ENCODE measurements at regions not wholly inside any gene's neighbourhood (a gene's known extent, or its start where the extent isn't known, plus 50 kb on each side); places are given as distances from the start of the nearest gene placed in this dataset.

DNA sequence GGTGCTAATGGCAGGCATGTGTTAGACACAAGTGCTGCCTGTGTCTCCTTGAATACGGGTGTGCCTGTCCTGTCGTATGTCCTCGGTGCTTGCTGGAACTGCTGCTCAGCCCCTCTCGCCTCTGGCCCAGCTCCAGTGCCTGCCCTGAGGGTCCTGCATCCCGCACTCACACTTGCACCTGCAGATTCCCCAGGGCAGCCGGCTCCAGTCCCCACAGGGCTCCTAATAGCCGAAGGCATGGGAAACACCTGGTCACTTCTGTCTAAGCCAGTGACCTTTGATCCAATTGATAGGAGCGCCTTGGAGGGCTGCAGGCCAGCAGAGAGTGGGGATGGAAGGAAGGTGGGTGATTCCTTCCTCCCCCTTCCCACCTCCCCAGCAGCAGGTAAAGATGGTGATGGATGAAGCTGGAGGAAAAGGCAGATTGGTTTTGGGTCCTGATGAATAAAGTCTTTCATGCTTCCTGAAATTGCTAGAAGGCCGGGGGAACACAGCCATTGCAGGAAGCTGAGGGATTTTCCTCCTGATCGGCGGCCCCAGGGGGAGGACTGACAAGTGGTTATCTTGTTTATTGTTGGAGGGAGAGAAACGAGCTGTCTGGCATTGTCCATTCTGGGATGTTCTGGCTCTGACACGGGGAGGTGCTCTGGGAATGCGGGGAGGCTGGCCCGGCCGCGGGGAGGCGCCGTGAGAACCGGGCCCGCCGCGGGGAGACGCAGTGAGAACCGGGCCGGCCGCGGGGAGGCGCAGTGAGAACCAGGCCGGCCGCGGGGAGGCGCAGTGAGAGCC, 110.9 kb upstream of the B3GAT1 start:
- DNase-seq, result no peak

DNA sequence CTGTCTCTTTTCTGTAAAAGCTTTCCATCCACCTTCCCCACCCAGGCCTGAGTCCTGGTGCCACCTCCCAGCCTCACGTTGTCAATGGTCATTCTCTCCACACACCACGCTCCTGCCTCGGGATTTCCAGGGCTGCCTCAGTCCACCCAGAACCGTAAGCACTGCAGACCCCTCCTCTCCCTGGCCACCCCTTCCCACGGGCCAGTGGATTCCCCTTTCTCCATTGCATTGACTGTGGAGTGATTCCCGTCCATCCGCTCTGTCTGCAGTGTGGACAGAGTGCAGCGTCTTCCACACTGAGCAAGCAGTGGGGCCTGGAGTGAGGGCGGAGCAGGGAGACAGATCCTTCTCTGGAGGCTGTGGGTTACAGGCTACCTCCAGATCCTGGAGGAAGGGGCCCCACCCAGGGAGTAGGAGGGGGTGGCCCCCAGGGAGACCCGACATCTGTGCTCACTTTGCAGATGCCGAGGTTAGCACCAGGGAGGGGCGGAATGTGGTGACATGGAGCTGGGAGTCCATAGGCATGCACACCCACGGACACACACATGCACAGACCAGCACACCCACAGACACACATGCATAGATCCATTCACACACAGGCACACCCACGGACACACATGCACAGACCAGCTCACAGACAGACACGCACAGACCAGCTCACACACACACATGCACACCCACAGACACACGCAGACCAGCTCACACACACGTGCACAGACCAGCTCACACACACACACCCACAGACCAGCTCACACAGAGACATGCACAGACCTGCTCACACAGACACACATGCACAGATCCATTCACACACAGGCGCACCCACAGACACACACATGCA, 109.6 kb upstream of the B3GAT1 start:
- no peak for DNase-seq

DNA sequence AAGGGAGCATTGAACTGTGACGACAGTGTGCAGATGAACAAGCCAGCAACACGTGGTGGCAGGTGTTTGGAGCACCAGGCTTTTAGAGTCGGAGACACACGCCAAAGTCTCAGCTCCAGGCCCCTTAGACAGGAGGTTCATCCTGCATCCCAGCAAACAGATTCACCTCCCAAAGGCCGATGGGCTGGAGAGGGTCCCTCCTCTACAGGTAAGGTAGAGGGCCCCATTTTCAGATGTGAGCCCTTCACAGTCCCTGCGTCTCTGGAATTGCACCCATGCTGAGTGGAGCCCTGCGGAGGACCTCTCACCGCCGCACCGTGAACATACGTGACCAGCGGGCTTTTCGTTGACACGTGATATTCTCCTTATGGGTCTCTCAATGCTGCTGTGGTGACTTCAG, 109.0 kb upstream of the B3GAT1 start:
- no peak for DNase-seq

DNA sequence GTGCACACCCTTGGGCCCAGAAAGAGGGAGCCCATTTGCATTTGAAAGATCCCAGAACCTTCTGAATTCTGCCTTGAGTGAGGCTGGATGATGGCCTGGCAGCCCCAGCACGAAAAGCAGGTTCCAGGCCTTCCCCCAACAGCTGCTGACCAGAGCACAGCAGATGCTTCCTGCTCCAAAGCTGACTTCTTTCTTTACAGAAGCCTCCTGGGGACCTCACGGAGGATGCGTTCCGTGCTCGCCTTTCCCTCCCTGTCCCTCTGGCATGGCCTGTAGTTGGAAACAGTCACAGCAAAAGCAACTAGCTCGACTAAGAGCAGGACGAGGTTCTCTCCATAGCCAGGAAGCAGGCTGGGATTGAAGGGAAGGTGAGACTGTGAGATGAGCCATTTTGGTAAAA, 107.7 kb upstream of the B3GAT1 start:
- no peak for DNase-seq

DNA sequence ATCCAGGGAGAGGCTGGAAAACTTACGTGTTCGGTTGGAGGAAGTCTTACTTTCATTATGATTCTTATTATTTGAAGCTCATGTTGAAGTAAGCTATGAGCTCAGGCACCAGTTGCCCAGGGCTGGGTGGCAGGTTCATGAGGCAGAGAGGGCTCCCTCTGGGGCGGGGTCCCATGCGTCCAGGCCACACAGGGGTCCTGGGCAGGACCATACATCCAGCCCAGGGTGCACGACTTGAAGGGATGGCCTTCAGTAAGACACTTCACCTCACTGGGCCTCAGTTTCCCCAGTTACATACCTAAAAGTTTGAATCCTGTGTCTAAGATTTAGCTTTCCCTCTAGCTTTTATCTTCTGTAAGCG, 107.3 kb upstream of the B3GAT1 start:
- no peak for DNase-seq

DNA sequence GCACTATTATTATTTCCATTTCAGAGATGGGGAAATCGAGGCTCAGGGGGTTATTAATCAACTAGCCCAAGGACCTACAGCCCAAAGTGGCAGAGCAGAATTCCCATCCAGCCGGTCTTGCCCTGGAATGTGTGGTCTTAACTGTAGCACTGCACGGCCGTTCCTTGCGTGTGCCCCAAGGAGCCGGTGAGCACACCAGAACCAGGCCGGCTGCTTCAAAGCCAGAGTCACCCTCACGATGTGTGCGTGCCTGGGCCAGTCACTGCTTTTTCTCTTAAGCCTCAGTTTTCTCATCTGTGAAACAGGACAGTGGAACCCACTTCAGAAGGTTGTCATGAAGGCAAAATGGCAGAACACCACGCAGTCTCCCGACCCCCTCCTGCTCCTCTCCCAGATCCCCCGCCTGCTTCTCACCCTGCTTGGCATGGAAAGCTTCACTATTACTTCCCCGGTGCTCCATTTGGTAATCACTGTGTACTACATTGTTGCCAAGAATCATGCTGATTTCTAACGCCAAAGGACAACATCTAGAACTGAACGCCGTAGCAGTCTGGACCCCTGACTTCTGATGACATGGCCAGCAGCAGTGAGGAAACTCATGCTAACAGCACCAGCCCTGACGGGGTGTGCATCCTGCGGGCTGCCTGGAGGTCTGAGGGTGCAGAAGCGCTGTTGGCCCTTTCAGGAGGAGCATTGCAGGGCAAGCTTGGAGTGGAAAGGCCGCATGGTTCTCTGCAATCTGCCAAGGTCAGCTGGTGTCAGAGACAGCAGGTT, 106.8 kb upstream of the B3GAT1 start:
- DNase-seq, result no peak

DNA sequence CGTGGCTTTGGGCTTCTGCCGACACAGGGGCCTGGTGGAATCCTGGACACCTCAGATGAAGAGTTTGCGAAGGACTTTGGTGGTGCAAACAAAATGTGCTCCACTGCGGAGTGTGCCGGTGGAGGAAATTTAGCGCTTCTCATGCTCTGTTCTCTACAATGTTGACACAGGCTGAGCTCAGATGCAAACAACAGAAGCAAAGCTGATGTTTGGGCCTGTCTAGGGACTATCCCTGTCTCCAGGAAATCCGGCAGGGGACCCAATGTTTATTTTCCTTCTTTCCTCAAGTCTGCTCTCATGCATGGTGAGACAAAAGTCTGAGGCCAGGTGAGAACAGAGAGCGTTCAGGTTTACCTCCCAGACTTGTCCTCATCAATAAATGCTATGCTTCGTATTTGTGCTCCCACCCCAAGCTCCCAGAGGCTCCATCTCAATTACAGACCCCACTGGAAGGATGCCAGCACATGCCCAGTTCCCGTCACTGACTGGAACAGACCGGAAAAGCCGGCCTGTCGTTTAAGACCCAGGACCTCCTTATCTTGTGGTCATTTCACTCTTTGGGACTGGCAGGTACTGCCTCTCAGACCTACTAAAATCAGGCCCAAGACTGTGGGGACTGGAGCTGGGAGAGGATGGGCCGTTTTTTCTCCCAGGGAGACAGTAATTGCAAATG, 105.7 kb upstream of the B3GAT1 start:
- no peak for DNase-seq

DNA sequence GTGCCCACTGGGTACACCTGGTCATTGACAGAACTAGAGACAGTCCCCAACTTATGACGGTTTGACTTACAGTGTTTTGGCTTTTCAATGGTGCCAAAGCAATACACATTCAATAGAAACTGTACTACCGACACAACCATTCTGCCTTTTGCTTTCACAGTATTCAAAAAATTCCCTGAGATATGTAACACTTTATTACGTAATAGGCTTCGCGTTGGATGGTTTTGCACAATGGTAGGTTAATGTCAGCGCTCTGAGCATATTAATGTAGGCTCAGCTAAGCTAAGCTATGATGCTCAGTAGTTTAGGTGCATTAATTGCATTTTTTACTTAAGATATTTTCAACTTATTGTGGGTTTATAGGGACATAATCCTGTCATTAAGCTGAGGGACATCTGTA, 105.1 kb upstream of the B3GAT1 start:
- DNase-seq, result no peak

DNA sequence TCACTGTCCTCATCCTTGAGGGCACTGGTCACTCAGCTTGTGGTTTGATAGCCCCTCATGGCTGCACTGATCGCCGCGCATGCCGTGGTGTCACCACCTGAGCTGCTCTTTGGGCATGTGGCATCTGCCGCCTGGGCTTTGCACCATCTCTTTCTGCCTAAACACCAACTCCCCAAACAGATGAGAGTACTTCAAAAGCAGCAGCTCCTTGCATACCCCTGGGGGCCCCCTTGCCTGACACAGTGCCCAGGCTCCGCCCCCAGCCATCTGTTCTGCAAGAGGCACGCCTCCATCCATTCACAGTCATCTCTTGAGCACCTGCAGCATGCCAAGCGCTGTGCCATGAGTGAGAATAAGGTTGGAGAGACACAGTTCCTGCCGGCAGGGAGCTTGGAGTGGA, 104.5 kb upstream of the B3GAT1 start:
- no peak for DNase-seq

DNA sequence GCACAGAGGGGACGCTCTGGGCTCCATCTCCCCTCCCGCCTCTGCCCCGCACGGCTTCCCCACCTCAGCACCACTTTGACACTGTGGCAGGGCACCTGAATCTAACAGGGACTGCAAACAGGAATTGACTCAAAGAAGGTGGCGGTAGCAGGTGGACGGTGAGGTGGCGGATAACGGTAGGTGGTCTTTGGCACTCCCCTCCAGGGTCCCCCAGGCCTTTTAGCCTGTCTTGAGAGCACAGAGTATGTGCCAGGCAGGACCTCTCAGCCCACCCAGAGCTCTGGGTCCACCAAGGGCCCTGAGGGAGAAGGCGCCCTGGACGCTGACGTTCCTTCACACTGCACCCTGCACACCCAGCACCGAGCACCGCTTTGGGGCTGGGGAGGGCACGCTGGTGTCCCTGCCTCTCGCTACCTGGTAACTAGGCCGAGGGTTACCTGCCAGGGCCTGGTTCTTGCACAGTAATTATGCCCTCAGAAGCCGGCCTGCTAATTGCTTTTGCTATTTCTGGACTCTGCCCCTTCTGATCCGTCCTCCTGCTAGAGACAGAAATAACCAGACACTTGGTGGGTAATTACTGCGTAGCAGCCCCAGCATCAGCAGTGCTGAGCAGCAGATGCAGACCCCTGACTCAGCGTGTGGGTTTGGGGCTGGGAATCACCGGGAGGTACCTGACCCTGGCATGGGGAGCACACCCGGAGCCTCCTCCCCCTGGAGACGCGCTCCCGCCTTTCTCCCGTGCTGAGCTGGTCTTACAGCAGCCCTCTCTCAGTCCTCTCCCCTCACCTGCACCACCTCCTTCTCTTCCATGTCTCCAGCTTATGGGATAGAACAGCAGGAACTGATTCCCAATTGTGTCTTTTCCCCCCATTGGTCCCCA, 103.3 kb upstream of the B3GAT1 start:
- no peak for DNase-seq

DNA sequence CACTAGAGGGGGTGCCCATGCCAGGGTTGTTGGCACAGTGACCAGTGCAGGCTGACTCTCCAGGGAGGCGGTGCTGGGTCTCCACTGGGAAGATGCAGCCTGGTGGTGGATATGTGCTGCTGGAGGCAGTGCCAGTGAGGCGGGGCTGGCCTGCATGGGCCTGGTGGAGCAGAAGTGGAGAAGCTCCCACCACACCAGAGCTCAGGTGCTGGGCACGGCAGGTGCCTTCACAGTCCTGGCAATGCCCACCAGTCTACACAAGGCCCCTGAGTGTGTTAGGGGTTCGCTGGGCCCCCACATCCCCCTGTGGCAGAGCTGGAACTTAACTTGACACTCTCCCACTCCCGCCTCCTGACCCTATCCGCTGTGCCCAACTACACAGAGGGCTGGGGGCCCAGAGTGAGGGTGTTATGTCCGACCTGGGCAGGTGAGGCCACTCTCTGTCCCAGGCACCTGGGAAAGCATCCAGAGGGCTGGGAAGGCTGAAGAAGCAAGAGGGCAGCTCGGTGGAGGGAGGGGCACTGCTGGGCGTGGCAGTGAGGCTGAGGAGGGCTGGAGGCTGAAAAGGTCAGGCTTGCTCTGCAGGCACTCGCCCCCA, 102.4 kb upstream of the B3GAT1 start:
- no peak for DNase-seq

DNA sequence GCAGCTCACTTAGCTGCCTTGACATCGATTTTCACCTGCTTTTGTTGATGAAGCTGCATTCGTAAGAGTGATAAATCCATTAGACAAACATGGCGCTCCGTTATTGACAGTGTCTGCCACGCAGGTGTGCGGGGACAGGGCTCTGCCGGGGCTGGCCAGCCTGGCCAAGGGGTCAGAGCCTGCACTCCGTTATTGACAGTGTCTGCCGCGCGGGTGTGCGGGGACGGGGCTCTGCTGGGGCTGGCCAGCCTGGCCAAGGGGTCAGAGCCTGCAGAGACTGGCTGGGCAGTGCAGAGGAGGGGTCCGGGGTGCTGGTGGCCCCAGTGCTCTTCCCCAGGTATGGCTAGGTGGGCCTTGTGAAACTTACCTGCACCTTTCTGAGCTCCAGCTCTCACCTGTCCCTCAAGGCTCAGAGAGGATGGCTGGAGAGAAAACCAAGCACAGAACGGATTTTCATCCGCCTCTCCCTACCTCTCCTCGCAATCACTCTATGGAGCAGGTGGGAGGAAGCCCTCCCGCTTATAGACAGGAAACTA, 101.6 kb upstream of the B3GAT1 start:
- DNase-seq, result no peak

DNA sequence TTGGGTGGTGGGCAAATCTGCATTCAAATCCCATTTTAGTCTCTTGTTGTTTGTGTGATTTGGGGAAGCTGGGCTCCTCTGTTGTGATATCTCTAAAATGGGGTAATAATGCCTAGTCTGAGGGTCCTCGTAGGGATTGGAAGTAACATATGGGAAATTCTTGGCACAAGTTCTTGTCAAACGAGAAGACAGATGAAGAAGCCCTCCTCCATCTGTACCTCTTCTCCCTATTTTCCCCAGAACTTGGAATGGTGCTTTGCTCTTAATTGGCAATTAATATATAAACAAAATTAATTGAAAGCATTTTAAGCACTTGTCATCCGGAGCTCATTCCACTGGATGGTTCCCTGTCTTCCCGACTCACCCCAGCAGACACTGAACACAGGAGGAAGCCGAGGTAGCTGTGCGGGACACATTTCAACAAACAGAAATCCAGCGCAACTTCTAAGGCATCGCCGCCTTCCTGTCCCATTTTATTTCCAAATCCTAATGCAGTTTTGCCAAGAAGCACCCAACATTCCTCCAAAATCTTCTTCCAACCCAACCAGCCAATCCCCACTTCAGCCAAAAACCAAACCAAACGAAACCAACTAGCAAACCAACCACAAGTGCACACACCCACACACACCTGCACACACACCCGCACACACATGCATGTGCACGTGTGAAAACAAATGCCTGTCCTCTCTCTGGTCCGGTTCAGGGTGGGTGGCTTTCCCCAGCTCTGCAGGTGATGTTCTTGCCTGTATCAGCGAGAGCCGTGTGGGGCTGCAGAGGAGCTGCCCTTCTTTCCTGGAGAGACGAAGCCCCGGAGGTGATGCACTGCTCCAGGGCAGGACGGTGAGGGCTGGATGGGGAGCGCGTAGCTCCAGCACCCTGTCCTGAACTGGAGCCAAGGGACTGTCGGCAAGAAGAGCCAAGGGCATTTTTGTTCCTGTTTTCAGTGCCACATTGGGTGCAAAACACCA, 100.8 kb upstream of the B3GAT1 start:
- no peak for DNase-seq

DNA sequence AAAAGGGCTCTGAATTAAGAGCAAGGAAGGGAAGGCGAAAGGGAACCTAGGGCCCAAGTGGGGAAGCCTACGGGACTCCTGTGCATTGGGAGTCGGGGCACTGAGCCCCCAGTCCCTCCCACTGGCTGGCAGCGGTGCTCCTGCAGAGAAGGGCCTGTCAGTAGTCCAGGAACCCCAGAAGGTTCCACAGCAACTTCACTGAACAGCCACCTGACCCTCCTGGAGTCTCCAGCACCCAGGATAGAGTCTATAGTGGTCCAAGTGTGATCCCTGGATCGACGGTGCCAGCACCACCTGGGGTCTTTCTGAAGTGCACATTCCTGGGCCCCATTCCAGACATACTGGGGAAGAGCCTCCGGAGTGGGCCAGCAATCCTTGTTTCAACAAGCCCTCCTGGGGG, 100.0 kb upstream of the B3GAT1 start:
- DNase-seq, result no peak

DNA sequence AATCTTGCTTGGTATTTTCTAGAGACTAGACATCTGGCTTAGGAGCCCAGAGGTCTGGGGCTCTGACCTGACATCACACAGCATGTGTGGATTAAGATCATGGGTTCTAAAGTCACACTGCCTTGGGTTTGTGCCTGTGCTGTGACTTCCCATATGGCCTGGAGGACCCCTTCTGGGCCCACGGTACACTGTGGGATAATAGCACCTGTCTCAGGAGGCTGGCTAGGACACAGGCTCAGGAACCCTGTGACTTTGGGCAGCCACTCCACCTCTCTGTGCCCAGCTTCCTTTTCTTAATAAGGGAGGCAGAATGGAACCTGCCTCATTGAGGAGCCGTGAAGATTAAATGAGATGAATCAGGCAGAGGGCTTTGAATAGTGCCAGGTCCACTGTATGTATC, 99.2 kb upstream of the B3GAT1 start:
- DNase-seq, result no peak

DNA sequence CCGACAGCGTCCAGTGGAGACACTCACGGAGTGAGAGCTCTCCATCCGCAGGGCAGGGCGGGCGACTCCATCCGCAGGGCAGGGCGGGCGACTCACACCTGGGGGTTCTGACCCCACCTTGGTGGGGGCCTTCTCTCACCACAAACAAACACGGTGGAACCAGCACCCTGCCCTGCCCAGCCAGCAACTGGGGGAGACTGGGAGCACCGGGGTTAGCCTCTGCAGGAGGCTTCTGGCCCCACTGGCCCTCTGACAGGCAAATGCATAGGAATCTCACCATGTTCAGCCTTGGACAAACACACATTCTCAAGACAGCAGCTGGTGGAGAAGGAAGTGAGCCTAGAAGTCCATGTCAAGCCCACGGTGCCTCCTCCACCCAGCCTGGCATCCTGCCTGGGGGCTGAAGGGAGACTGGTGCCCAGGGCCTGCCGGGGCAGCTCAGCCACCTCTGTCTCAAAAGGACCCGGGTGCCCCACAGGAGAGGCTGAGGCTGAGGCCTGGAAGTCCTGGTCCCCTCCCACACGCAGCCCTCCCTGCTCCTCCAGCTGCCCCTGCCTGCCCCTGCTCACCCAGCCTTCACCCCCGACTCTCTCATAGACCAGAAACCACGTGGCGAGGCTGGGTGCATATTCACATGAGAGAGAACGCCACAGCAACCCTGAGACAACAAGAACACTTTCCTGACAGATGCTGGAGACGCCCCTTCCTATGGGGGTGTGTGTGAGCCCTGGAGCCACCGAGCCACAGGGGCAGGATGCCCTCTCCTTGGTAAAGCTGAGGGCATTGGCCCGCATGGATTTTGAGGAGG, 98.4 kb upstream of the B3GAT1 start:
- DNase-seq, result no peak

DNA sequence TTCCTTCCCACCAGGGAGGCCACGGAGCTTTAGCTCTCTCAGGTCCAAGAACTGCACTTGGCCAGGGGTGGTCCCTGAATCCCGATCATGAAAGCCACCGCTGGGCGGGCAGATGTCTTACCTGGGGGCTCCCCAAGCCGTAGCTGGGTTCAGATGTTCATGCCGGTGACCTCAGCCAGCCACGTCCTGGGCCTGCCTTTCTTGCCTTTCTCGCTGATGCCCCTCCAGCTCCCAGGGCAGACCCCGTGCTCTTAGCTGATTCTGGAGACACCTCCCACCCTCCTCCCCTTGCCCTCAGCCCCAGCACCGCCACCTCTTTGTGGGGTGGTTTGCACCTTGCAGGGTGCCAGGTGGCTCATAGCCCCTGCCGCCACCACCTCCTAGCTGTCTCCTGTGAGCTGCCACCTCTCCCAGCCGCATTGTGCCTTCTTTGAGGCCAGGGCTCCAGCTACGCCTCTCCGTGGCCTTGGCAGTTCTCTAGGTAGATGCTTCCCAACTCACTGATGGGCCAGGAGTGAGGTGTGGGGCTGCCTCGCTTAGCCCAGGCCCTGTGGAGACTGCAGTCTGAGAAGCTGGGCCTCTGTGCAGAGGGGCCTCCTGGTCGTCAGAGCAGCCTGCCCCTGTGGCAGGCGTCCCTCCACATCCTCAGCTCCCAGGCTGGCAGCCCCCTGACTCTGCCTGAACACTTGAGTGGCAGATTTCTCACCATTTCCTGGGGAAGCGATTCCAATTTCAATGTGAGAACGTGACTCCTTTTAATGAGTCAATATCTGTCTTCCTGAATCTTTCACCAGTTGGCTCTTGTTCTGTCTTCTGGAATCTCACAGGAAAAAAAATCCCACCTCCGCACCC, 97.6 kb upstream of the B3GAT1 start:
- no peak for DNase-seq
